Progenitor cell of endocrine pancreas (in vitro differentiated cells): ENCODE measurements at regions not wholly inside any gene's neighbourhood (a gene's known extent, or its start where the extent isn't known, plus 50 kb on each side); places are given as distances from the start of the nearest gene placed in this dataset.

Experiments used
- DNase-seq: peaks from one replicate; pipeline ENCODE4 v3.0.0; 2021; ENCODE audit warnings: low spot score; ENCODE audit not compliant: unreplicated experiment
- H3K27ac Mint-ChIP-seq: 2 replicates; pipeline ENCODE4 v1.8.0; 2021; ENCODE audit warnings: mild to moderate bottlenecking, moderate library complexity, mixed read lengths
- H3K27me3 Mint-ChIP-seq: 2 replicates; pipeline ENCODE4 v1.8.0; 2021; ENCODE audit warnings: mixed read lengths
- H3K36me3 Mint-ChIP-seq: 2 replicates; pipeline ENCODE4 v1.8.0; 2022; ENCODE audit warnings: mixed read lengths; ENCODE audit not compliant: insufficient read depth
- H3K4me1 Mint-ChIP-seq: 2 replicates; pipeline ENCODE4 v1.8.0; 2021; ENCODE audit warnings: low read depth, mixed read lengths
- H3K4me3 Mint-ChIP-seq: 2 replicates; pipeline ENCODE4 v1.8.0; 2021; ENCODE audit warnings: low read depth, mild to moderate bottlenecking, moderate library complexity, mixed read lengths
- H3K9me3 Mint-ChIP-seq: 2 replicates; pipeline ENCODE4 v1.8.0; 2021; ENCODE audit warnings: low read depth, mixed read lengths
- TF ChIP-seq, protein P1 (sequence below): fragments of 200-600 bp; sonication (generic); IDR thresholded peaks from one replicate; pipeline ENCODE4 v1.5.0; 2021; ENCODE audit warnings: antibody characterized with exemption, mild to moderate bottlenecking; ENCODE audit not compliant: unreplicated experiment

DNA sequence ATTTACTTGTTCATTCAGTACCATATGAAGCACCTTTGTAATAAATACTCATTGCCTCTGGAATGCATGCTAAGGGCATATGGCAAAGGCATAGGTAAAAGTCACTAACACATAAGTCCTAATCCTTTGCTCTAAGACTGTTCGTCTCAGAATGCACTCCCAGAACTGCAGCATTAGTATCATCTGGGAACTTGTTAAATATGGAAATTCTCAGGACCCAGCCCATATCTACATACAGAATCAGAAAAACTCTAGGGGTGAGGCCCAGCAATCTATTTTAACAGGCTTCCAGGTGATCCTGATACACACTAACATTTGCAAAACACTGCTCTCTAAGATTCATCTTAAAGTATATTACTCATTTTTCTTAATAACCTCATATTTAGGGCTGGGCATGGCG is 113.8 kb upstream of the CDH6 start:
- no peaks in the 10 kb centered on the region for H3K36me3 Mint-ChIP-seq
- H3K27ac Mint-ChIP-seq: no peak overlapping the region
- TF ChIP-seq, protein P1, sequence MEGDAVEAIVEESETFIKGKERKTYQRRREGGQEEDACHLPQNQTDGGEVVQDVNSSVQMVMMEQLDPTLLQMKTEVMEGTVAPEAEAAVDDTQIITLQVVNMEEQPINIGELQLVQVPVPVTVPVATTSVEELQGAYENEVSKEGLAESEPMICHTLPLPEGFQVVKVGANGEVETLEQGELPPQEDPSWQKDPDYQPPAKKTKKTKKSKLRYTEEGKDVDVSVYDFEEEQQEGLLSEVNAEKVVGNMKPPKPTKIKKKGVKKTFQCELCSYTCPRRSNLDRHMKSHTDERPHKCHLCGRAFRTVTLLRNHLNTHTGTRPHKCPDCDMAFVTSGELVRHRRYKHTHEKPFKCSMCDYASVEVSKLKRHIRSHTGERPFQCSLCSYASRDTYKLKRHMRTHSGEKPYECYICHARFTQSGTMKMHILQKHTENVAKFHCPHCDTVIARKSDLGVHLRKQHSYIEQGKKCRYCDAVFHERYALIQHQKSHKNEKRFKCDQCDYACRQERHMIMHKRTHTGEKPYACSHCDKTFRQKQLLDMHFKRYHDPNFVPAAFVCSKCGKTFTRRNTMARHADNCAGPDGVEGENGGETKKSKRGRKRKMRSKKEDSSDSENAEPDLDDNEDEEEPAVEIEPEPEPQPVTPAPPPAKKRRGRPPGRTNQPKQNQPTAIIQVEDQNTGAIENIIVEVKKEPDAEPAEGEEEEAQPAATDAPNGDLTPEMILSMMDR: no peak
- no peaks in the 10 kb centered on the region for H3K27me3 Mint-ChIP-seq
- DNase-seq: no peak
- H3K9me3 Mint-ChIP-seq: peaks cover 13% of the 10 kb centered on the region
- H3K4me3 Mint-ChIP-seq: no peak overlapping the region
- H3K4me1 Mint-ChIP-seq: no peaks in the 10 kb centered on the region

DNA sequence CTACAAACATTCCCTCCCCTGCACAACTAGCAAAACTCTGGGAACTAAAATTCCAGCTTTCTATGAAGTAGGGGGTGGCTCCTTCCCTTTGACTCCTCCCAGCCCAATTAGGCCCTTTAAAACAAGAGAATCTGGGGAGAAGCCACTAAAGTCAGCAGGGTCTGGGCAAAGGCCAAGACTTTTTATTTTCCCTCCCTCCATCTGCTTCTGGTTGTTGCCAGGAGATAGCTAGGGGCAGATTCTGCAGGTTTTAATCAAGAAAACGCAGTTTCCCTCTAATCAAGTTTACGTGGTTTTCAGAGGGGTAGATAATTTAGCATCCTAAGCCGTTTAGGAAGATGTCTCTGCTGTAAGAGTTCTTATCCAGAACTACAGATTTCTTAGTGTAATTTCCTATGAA is 114.5 kb upstream of the CDH6 start:
- no peaks in the 10 kb centered on the region for H3K27me3 Mint-ChIP-seq
- peaks cover 15% of the 10 kb centered on the region for H3K9me3 Mint-ChIP-seq
- TF ChIP-seq, protein P1: no peak
- no peaks in the 10 kb centered on the region for H3K4me1 Mint-ChIP-seq
- H3K4me3 Mint-ChIP-seq: no peak overlapping the region
- H3K27ac Mint-ChIP-seq: no peak overlapping the region
- no peak for DNase-seq
- H3K36me3 Mint-ChIP-seq: peaks cover 1% of the 10 kb centered on the region

DNA sequence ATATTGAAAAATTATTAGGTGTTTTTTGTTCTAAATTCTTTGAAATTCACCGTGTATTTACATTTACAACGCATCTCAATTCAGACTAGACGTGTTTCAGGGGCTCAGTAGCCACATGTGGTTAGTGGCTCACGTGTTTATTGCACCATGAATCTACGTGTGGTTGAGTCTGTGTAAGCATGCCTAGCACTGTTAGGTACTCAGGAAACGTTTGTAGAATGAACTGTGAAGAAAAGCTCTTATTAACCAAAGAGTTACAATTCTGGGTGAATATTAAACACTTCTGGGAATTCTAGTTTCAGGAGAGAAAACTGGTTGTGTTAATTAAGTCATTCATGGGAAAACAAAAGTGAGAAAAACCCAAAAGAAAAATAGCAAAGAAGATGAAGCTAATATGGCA is 117.5 kb upstream of the CDH6 start:
- TF ChIP-seq, protein P1: no peak
- Mint-ChIP-seq H3K9me3 (peaks cover 18% of the 10 kb centered on the region), H3K4me1 (no peaks in the 10 kb centered on the region), H3K36me3 (peaks cover 1% of the 10 kb centered on the region), H3K27me3 (no peaks in the 10 kb centered on the region), H3K27ac (no peak overlapping the region), H3K4me3 (no peak overlapping the region)
- DNase-seq: no peak

DNA sequence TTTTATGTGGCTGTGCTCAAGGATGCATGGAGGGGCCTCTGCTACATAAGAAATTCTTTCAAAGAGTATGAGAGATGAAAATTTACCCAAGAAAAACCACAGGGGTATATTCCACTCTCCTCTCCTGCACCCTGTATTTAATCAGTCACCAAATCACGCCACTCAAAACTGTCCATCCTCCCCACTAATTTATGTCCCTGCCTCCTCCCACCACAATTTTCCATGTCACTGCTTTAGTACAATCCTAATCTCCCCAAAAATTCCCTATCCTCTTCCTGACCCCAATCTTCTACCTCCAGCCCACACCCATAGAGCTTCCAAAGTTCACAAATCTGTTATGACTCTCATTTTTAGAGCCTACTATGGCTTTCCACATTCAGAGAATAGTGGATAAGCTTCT is 125.2 kb upstream of the CDH6 start:
- no peak overlapping the region for H3K4me3 Mint-ChIP-seq
- H3K27me3 Mint-ChIP-seq: no peaks in the 10 kb centered on the region
- no peak for DNase-seq

DNA sequence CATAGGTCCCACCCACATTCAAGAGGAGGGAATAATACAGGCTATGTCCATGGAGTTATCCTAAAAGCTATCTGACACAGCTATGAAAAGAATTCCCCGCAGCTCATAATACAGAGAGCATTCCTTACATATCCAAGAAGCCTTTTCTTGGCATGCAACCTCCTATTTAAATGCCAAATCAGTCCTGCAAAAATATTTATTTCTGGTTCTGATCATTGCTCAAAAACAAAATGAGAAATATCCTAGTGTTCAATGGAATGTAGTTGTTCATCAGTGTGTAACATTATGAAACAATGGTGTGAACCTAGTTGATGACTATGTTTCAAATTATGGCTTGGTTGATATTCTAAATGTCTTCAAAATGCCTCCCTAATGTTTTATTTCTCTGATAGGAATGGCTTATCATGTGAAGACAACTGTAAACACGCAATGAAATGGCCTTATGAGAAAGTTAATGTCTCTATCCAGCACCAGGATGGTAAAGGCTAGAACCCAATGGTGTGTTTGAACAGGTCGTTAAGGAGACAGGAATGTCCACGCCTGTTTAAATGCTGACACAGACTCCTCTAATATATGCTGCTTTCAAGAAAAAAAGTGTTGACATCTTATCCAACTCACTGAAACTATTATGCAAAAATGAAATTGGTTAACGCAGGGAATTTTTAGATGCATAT is 126.7 kb upstream of the CDH6 start:
- Mint-ChIP-seq H3K36me3 (no peaks in the 10 kb centered on the region), H3K27ac (no peak overlapping the region), H3K27me3 (no peaks in the 10 kb centered on the region), H3K4me3 (no peak overlapping the region), H3K4me1 (peaks cover 4% of the 10 kb centered on the region), H3K9me3 (no peaks in the 10 kb centered on the region)
- TF ChIP-seq, protein P1: no peak
- DNase-seq: no peak

More for the DNA sequence above, 125.2 kb upstream of the CDH6 start:
- H3K27ac Mint-ChIP-seq: no peak overlapping the region
- peaks cover 3% of the 10 kb centered on the region for H3K9me3 Mint-ChIP-seq
- TF ChIP-seq, protein P1: no peak
- H3K36me3 Mint-ChIP-seq: no peaks in the 10 kb centered on the region
- peaks cover 4% of the 10 kb centered on the region for H3K4me1 Mint-ChIP-seq
